ENCODE measurements at regions not wholly inside any gene's neighbourhood (a gene's known extent, or its start where the extent isn't known, plus 50 kb on each side); places are given as distances from the start of the nearest gene placed in this dataset.

- no peaks in the 10 kb centered on the region for H4K20me1 ChIP-seq (replicated peaks in 1 of 2; ENCODE audit: control insufficient read depth in 1 of 2, insufficient read depth in 2 of 2, low read length in 2 of 2)
- no peak overlapping the region for H2AK5ac ChIP-seq (ENCODE audit: low read depth, low read length)
- FAIRE-seq (no peak), DNase-seq (ENCODE audit: low read depth in 1 of 2, low spot score in 2 of 2) (no peak)
- no peak overlapping the region for H3K18ac ChIP-seq (ENCODE audit: extremely low read depth, low read length)
- H3K14ac ChIP-seq (ENCODE audit: insufficient read length): no peak overlapping the region
- no peak overlapping the region for H3K56ac ChIP-seq (replicated peaks; ENCODE audit: insufficient read length, low read depth, low read length)
- H3K4me2 ChIP-seq (ENCODE audit: insufficient read depth in 1 of 2, low read depth in 2 of 2, low read length in 2 of 2): no peak overlapping the region
- H3K9ac ChIP-seq (replicated peaks in 1 of 4; ENCODE audit: extremely low read depth in 1 of 4, low read depth in 3 of 4, low read length in 3 of 4): no peak overlapping the region
- TF ChIP-seq CHD7 (IDR thresholded peaks at IDR 0.05; ENCODE audit: insufficient replicate concordance, low read length): no peak
- no peak for TF ChIP-seq EZH2 (IDR thresholded peaks at IDR 0.05; ENCODE audit: low read depth, low read length, severe bottlenecking)
- H3K27ac ChIP-seq (ENCODE audit: low read depth, low read length): no peak overlapping the region
- H3K23me2 ChIP-seq (ENCODE audit: low read depth, low read length): no peaks in the 10 kb centered on the region
- H3K27me3 ChIP-seq (replicated peaks in 1 of 4; ENCODE audit: control insufficient read depth in 3 of 4, extremely low read depth in 1 of 4, insufficient read depth in 3 of 4, low read length in 3 of 4): no peaks in the 10 kb centered on the region
- no peak overlapping the region for H3K4ac ChIP-seq (replicated peaks; ENCODE audit: insufficient read length, low read depth, low read length)
- no peak overlapping the region for H2BK20ac ChIP-seq (ENCODE audit: low read length)
- H3K23ac ChIP-seq (ENCODE audit: insufficient read length): no peak overlapping the region
- H4K8ac ChIP-seq (ENCODE audit: extremely low read depth, insufficient read depth, low read length): no peak overlapping the region
- no peaks in the 10 kb centered on the region for H3K36me3 ChIP-seq (ENCODE audit: control insufficient read depth in 2 of 4, insufficient read depth in 4 of 4, low read length in 3 of 4)
- H3K9me3 ChIP-seq (ENCODE audit: insufficient read depth in 2 of 2, low read depth in 1 of 2, low read length in 1 of 2): no peaks in the 10 kb centered on the region
- no peaks in the 10 kb centered on the region for H3K4me1 ChIP-seq (replicated peaks in 1 of 4; ENCODE audit: control insufficient read depth in 3 of 4, insufficient read depth in 4 of 4, low read length in 3 of 4)
- no peaks in the 10 kb centered on the region for H3K79me1 ChIP-seq (ENCODE audit: low read depth, low read length)
- H4K91ac ChIP-seq (replicated peaks; ENCODE audit: insufficient read length, low read length): no peak overlapping the region
- POLR2A ChIA-PET (ENCODE audit: partially characterized antibody): no interaction called here
- no peak overlapping the region for H2BK12ac ChIP-seq (ENCODE audit: low read depth, low read length)
- H2BK120ac ChIP-seq (replicated peaks; ENCODE audit: low read depth, low read length): no peak overlapping the region
- H3K4me3 ChIP-seq (ENCODE audit: extremely low read depth in 1 of 4, insufficient read depth in 2 of 4, low read depth in 3 of 4, low read length in 4 of 4): no peak overlapping the region
- H2BK15ac ChIP-seq (ENCODE audit: low read length): no peak overlapping the region
- H2BK5ac ChIP-seq (ENCODE audit: low read depth, low read length): no peak overlapping the region
- no peak overlapping the region for H4K5ac ChIP-seq (ENCODE audit: insufficient read length, low read depth, low read length)
- H2AFZ ChIP-seq (ENCODE audit: low read length): no peak overlapping the region
- CTCF ChIA-PET (ENCODE audit: partially characterized antibody): no interaction called here
- H3K79me2 ChIP-seq (ENCODE audit: control insufficient read depth in 1 of 2, insufficient read depth in 2 of 2, low read length in 2 of 2): no peaks in the 10 kb centered on the region
Observed at GRCh38 chr2:194696690-194697089, 960.3 kb upstream of the SLC39A10 start.
